ENCODE measurements at regions not wholly inside any gene's neighbourhood (a gene's known extent, or its start where the extent isn't known, plus 50 kb on each side); places are given as distances from the start of the nearest gene placed in this dataset.

DNA sequence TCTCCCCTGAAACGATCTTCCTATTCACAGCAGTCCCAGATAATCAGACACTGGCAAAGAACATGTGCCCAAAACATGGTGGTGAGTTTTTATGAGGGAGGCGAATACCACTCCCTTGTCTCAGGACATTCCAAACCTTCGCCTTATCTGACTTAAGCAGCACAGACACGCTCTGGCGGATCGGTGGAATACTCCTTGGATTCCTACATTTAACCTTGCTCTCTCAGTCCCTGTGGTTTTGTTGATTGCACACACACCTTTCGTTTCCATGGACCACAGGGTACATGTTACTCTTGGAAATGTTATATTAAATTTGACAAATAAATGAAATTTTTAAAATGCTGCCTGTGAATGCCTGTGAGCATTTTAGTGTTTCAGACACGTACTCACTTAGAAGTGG is 87.8 kb upstream of the CPEB4 start:
- peak in 1 of 2 donors; percentile 53 for DNase-seq (ENCODE audit: low read depth in 2 of 2)
- no peak overlapping the region for H3K4me3 ChIP-seq (replicated peaks in 1 of 2; ENCODE audit: low read depth in 2 of 2, low read length in 2 of 2)
- TF ChIP-seq, protein P1, sequence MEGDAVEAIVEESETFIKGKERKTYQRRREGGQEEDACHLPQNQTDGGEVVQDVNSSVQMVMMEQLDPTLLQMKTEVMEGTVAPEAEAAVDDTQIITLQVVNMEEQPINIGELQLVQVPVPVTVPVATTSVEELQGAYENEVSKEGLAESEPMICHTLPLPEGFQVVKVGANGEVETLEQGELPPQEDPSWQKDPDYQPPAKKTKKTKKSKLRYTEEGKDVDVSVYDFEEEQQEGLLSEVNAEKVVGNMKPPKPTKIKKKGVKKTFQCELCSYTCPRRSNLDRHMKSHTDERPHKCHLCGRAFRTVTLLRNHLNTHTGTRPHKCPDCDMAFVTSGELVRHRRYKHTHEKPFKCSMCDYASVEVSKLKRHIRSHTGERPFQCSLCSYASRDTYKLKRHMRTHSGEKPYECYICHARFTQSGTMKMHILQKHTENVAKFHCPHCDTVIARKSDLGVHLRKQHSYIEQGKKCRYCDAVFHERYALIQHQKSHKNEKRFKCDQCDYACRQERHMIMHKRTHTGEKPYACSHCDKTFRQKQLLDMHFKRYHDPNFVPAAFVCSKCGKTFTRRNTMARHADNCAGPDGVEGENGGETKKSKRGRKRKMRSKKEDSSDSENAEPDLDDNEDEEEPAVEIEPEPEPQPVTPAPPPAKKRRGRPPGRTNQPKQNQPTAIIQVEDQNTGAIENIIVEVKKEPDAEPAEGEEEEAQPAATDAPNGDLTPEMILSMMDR (IDR thresholded peaks at IDR 0.05; ENCODE audit: low read depth, low read length) = no peak

DNA sequence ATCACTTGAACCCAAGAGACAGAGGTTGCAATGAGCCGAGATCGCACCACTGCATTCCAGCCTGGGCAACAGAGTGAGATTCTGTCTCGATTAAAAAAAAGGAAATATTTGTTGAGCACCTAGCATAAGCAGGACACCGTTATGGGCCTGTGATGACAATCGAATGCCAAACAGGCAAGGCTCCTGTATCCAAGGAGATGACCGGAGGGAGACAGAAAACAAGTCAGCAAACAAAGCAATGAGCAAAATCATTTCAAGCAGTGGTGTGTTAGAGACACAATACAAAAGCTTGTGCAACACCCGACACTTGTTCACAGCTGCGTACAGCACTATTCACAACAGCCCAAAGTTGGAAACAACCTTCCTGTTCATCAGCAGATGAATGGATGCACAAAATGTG is 87.1 kb upstream of the CPEB4 start:
- no peak overlapping the region for H3K4me3 ChIP-seq (replicated peaks in 1 of 2; ENCODE audit: low read depth in 2 of 2, low read length in 2 of 2)
- TF ChIP-seq, protein P1 (IDR thresholded peaks at IDR 0.05; ENCODE audit: low read depth, low read length) = no peak
- no peak for DNase-seq (ENCODE audit: low read depth in 2 of 2)

DNA sequence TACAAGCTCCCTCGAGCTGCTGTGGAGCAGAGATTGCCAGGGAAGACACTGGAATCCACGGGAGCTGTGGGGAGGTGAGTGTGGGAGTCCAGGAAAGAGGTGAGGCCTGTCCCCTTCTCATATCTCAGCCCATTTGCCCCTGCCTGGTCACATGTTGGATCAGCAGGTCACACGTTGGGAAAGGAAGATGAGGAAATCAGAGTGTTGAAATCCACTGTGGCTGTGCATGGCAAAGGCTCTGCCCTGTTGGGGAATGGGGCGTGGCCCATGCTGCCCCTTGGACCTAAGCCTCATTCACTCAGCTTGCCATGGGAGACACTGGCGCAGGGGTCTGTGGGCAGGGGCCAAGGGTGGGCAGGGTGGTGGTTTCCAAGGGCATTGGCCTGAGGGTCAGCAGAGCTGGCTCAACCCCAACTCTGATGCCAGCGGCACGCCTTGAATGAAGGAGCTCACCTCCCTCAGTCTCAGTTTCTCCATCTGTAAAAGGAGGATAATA is 85.4 kb upstream of the CPEB4 start:
- TF ChIP-seq, protein P1 (IDR thresholded peaks at IDR 0.05; ENCODE audit: low read depth, low read length) = no peak
- DNase-seq (ENCODE audit: low read depth in 2 of 2) = peak; percentile 75 to 76
- H3K4me3 ChIP-seq (replicated peaks in 1 of 2; ENCODE audit: low read depth in 2 of 2, low read length in 2 of 2) = no peak overlapping the region

DNA sequence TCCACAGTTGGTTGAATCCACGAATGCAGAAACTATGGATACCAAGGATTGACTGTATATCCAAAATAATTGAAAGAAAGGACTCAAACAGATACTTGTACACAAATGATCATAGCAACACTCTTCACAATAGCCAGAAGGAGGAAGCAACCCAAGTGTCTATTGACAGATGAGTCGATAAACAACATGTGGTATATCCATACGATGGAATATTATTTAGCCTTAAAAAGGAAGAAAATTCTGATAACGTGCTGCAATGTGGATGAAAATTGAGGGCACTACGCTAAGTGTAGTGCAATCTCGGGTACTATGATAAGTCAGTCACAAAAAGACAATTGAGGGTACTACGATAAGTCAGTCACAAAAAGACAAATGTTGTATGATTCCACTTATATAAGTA is 83.6 kb upstream of the CPEB4 start:
- TF ChIP-seq, protein P1 (IDR thresholded peaks at IDR 0.05; ENCODE audit: low read depth, low read length) = no peak
- H3K4me3 ChIP-seq (replicated peaks in 1 of 2; ENCODE audit: low read depth in 2 of 2, low read length in 2 of 2) = no peak overlapping the region
- DNase-seq (ENCODE audit: low read depth in 2 of 2) = no peak

DNA sequence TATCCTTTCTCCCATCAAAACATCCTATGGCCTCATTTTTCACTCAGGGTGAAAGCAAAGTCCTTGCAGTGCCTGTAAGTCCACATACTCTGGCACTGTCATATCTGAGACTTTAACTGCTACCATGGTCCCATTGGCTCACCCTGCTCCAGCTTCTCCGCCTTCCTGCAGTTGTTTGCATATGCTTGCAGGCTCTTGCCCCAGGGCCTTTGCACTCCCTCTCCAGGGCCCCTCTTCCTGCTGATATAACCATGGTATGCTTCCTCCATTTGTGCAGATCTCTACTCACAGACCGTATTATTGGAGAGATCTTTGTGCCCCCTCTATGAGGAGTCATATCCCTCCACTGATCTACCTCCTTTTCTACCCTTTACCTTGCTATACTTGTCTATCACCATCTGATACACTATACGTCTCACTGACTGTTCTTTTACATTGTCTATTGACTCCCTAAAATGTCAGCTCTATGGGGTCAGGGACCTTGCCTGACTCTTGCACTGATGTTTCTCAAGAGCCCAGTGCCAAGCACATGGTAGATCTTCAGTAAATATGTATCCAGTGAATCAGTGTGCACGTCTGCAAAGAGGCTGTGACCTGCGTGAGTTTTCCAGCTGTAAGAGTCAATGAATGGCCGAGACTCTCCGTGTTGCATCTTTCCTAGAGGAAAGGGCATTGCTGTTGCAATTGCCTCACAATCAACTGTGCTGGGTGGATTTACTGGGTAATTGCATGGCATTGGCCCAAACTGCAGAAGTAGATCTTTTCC is 81.7 kb upstream of the CPEB4 start:
- TF ChIP-seq, protein P1 (IDR thresholded peaks at IDR 0.05; ENCODE audit: low read depth, low read length) = no peak
- DNase-seq (ENCODE audit: low read depth in 2 of 2) = no peak
- H3K4me3 ChIP-seq (replicated peaks in 1 of 2; ENCODE audit: low read depth in 2 of 2, low read length in 2 of 2) = no peak overlapping the region

DNA sequence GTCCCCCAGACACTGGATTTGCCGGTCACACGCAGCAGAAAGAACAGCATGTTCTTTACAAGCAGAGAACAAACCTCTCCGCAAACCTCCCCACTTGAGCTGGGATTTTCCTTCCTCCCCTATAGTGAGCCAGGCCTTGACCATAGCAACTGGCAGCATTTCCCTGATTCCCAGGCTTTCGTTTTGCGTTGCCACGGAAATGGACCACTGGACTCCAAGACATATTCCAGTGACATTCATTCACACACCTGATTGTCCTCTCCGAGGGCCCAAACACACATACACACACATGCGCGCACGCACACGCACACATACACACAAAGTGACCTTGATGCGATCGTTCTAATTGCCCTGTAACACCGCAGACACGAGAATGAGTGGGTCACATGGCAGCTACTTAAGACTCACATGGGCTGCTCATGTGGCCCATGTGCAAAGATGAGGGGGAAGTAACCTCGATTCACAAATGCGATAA is 80.9 kb upstream of the CPEB4 start:
- TF ChIP-seq, protein P1 (IDR thresholded peaks at IDR 0.05; ENCODE audit: low read depth, low read length) = no peak
- DNase-seq (ENCODE audit: low read depth in 2 of 2) = no peak
- no peak overlapping the region for H3K4me3 ChIP-seq (replicated peaks in 1 of 2; ENCODE audit: low read depth in 2 of 2, low read length in 2 of 2)
